ENCODE measurements at regions not wholly inside any gene's neighbourhood (a gene's known extent, or its start where the extent isn't known, plus 50 kb on each side); places are given as distances from the start of the nearest gene placed in this dataset.

- no peak for TF ChIP-seq ZNF2 (tag by site-specific recombination; IDR thresholded peaks at IDR 0.05)
- TF ChIP-seq PRDM10 (tag by site-specific recombination; IDR thresholded peaks at IDR 0.05): no peak
- no peak for TF ChIP-seq MZF1 (tag by site-specific recombination; IDR thresholded peaks at IDR 0.05; ENCODE audit: borderline replicate concordance)
Observed at GRCh38 chr19:28019901-28020300, 1193.0 kb downstream of the UQCRFS1 start.
